Cardiac fibroblast (primary cell): ENCODE measurements at regions not wholly inside any gene's neighbourhood (a gene's known extent, or its start where the extent isn't known, plus 50 kb on each side); places are given as distances from the start of the nearest gene placed in this dataset.

Source experiments
- DNase-seq, 2 donors: peaks; one replicate each; pipeline versions ENCODE4 v3.0.0 to v3.0.0-alpha.2; 2010; ENCODE audit warnings: low read depth in 2 of 2
- H3K4me3 ChIP-seq, 2 donors: replicated peaks in 1 of 2; 1 replicate in 1 of 2; 2 replicates in 1 of 2; pipeline ENCODE4 v1.5.1; 2011; ENCODE audit warnings: low read depth in 2 of 2, low read length in 2 of 2, mild to moderate bottlenecking in 2 of 2, moderate library complexity in 1 of 2
- TF ChIP-seq, protein P1 (sequence below): IDR thresholded peaks from one replicate; pipeline ENCODE4 v1.5.1; 2011; ENCODE audit warnings: low read depth, mild to moderate bottlenecking, low read length, inconsistent platforms

DNA sequence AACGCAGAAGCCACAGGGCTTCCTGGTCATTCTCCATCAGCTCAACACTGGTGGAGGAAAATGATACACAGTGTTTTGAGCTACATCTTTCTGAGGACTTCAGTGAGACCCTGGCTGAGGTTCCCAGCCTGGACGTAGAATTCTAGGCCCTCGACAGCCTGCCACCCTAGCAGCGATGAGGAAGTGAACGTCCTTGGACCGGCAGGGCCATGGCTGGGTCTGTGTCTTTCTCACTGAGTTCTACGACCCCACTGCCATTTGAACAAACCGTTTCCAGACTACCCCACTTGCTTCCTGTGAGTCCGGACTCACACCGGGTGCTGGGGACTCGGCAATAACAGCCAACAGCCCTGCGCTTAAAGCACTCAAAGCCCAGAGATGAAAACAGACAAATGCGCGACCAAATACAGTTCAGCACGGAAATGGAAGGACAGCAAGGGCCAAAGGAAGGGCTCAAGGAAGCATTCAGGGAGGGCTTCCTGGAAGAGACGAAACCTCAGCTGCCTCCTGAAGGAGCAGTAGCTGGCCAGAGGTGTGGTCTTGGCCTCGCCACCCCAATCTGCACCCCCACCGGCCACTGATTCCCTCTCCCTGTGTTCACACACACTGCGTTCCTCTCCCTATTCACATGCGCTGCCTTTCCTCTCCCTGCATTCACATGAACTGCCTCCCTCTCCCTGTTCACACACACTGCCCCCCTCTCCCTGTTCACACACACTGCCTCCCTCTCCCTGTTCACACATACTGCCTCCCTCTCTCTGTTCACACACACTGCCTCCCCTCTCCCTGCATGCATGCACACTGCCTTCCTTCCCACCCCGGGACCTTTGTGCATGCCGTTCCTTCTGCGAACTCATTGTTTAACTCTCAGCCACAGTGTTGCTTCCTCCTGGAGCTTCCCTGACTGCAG lies 136.3 kb upstream of the PRR20G start:
- TF ChIP-seq, protein P1, sequence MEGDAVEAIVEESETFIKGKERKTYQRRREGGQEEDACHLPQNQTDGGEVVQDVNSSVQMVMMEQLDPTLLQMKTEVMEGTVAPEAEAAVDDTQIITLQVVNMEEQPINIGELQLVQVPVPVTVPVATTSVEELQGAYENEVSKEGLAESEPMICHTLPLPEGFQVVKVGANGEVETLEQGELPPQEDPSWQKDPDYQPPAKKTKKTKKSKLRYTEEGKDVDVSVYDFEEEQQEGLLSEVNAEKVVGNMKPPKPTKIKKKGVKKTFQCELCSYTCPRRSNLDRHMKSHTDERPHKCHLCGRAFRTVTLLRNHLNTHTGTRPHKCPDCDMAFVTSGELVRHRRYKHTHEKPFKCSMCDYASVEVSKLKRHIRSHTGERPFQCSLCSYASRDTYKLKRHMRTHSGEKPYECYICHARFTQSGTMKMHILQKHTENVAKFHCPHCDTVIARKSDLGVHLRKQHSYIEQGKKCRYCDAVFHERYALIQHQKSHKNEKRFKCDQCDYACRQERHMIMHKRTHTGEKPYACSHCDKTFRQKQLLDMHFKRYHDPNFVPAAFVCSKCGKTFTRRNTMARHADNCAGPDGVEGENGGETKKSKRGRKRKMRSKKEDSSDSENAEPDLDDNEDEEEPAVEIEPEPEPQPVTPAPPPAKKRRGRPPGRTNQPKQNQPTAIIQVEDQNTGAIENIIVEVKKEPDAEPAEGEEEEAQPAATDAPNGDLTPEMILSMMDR: no peak
- no peak overlapping the region for H3K4me3 ChIP-seq
- no peak for DNase-seq

DNA sequence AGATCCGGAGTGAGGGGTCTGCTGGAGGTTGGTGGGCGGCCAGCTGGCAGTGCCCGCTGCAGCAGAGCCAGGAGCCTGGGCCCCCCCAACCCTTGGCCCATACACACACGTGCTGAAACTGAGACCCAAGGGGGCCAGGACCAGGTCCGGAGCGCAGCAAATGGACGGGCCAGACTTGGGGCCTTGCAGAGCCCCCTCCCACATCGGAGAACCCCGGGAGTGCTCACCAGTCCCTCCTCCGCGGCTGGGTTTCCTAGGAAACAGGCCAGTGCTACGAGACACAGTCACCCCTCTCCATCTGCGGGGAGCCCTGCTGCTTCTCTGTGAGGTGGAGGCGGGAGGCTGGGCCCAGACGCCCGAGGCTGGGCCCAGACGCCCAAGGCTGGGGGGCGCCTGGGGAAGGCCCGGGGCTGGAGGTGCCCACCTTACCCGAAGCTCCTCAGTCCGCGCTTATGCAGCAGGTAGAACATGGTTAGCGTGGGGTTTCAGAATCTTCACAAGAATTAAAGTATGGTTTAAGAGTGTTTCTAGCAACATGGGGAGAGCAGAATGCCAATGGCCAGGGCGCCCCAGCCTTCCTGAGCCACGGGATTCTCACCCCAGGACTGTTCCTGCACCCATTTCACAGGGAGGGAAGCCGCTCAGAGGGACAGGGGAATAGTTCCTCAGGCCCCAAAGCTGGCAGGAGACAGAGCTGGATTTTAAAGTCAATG lies 135.0 kb upstream of the PRR20G start:
- H3K4me3 ChIP-seq: no peak overlapping the region
- no peak for DNase-seq
- TF ChIP-seq, protein P1: no peak

DNA sequence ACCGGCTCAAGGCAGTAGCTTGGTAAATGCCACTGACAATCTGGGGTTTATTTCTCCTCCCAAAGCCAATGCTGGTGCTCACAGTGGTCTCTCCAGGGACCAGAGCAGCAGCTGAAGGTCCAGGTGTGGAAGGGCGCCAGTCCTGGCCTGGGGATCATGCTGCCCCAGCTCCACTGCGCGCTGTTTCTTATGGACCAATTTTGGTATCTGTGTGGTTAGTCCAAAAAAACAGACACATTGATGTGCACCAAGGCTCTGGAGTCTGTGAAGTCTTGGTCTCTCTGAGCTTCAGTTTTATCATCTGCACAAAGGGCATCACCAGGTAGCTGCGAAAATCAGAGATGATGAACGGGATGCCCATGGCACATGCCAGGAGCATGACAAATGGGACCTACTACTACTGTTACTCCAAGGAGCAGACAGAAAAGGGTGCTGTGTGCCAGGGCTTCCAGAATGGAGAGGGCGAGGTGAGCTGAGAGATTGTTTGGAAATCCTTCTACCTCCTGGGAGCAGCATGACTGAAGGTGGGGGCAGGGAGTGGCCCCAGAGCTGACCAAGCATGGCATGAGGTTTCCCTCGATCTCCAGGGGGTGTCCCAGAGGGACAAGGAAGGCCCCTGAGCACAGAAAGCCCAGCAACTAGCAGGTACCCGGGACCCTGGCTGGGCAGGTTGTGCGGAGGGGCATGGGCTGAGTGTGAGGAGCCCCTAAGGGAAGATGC lies 134.3 kb upstream of the PRR20G start:
- DNase-seq: no peak
- no peak overlapping the region for H3K4me3 ChIP-seq
- TF ChIP-seq, protein P1: no peak

DNA sequence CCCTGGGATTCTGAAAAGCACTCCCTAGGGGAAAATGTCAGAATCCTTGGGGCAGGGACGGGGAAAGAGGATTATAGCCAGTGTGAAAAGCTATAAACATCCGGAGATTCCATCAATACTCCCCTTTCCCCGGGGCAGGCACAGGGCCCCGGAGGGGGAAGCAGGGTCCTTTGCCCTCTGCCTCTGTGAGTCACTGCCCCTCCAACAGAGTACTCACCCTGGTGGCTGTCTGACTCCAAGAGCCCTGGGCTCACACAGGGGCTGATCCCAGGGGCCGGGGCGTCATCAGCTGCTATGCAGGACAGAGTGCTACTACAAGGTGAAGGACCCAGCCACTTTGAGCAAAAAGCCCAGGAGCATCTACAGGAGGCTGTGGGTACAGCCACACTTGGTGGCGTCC lies 133.0 kb upstream of the PRR20G start:
- H3K4me3 ChIP-seq: no peak overlapping the region
- TF ChIP-seq, protein P1: no peak
- DNase-seq: no peak

DNA sequence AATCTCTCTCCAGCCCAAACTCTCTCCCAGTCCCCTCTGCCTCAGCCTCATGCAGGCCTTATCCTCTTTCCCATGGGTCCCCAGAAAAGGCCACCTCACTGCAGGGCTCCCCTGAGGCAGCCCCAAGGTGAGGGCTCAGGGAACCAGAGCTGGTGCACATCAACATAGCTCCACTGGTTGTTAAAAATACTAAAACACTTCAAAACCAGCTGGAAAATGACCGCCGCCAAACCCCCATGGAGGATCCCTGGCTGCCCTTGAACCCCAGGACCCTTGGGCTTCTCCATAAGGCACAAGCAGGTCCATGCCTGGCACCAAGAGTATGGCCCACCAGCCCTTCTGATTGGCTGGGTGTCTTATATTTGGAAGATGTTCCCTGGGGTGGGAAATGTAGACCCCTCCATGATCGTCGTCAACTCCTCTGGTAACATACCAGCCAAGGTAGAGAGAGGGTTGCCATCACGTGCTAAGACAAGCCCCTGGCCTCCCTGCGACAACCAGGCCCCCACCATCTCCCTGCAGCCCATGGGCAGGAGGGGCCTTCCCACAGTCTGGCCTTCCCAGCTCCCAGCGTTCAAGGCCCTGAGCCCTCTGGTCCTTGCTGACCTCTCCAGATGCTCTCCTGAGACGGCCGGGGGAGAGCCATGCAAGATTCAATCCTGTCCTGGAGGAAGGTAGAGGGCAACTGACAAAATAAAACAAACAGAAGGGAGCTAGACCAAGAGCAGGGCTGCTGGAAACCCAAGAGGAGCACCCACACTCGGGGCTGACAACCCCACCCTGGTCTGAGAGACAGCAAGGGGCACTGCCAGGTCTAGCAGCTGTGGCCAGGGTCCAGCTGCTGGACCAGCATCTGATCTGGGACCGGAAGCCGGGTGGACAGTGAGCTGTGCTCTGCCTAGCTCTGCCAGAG lies 132.1 kb upstream of the PRR20G start:
- TF ChIP-seq, protein P1: no peak
- DNase-seq: no peak
- H3K4me3 ChIP-seq: no peak overlapping the region

DNA sequence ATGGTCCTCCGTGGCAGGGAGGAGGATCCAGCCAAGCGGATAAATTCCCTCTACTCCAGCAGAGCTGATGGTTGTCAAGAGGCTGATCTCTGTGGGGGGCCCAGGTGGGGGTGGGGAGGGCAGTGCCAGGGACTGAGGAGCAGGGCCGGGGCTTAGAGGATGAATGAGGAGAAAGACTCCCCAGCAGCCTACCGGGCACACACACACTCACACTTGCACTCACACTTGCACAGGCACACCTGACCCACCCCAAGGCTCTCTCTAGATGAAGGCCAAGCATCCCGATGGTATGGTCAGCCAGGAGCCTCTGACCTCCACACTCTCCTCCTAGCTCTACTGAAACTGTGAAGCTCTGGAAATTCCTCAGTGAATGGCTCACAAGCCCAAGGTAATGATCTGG lies 131.3 kb upstream of the PRR20G start:
- no peak for DNase-seq
- H3K4me3 ChIP-seq: no peak overlapping the region
- TF ChIP-seq, protein P1: no peak
